Liver (tissue), 8 donors: ENCODE measurements at regions not wholly inside any gene's neighbourhood (a gene's known extent, or its start where the extent isn't known, plus 50 kb on each side); places are given as distances from the start of the nearest gene placed in this dataset.

Source experiments
- DNase-seq: peaks from one replicate; pipeline ENCODE4 v3.0.0-alpha.2; 2017; ENCODE audit warnings: low spot score
- H3K27ac ChIP-seq, 2 donors: one replicate each; pipeline ENCODE4 v1.7.0; 2013; ENCODE audit warnings: inconsistent platforms in 2 of 2, low read length in 2 of 2, control low read depth in 1 of 2, low read depth in 1 of 2, mild to moderate bottlenecking in 1 of 2
- H3K27me3 ChIP-seq, 4 donors: one replicate each; pipeline versions ENCODE4 v1.6.1 to v1.7.0; 2013; ENCODE audit warnings: low read length in 3 of 4, inconsistent platforms in 1 of 4, mild to moderate bottlenecking in 1 of 4, moderate library complexity in 1 of 4; ENCODE audit not compliant: control insufficient read depth in 4 of 4, insufficient read depth in 4 of 4
- H3K36me3 ChIP-seq, 4 donors: one replicate each; pipeline versions ENCODE4 v1.6.1 to v1.7.0; 2013; ENCODE audit warnings: low read length in 3 of 4, mild to moderate bottlenecking in 3 of 4, low read depth in 1 of 4, moderate library complexity in 1 of 4; ENCODE audit not compliant: control insufficient read depth in 4 of 4, insufficient read depth in 3 of 4
- H3K4me1 ChIP-seq, 4 donors: one replicate each; pipeline versions ENCODE4 v1.6.1 to v1.7.0; 2013; ENCODE audit warnings: low read length in 3 of 4, mild to moderate bottlenecking in 3 of 4, moderate library complexity in 1 of 4; ENCODE audit not compliant: control insufficient read depth in 4 of 4, insufficient read depth in 4 of 4
- H3K4me3 ChIP-seq, 3 donors: one replicate each; pipeline versions ENCODE4 v1.6.1 to v1.7.0; 2013; ENCODE audit warnings: low read length in 3 of 3, control low read depth in 1 of 3, low read depth in 1 of 3, mild to moderate bottlenecking in 1 of 3
- H3K9ac ChIP-seq, 2 donors: one replicate each; pipeline ENCODE4 v1.7.0; 2013; ENCODE audit warnings: low read length in 2 of 2, mild to moderate bottlenecking in 2 of 2, moderate library complexity in 2 of 2, control low read depth in 1 of 2, low read depth in 1 of 2
- H3K9me3 ChIP-seq, 4 donors: one replicate each; pipeline versions ENCODE4 v1.6.1 to v1.7.0; 2013; ENCODE audit warnings: low read length in 3 of 4; ENCODE audit not compliant: control insufficient read depth in 4 of 4
- ATF3 ChIP-seq: IDR thresholded peaks from 2 replicates; pipeline ENCODE4 v1.6.1; 2016; ENCODE audit warnings: antibody characterized with exemption
- CTCF ChIP-seq: fragments of 150-350 bp; IDR thresholded peaks from 2 replicates; pipeline ENCODE4 v1.5.1; 2017; ENCODE audit warnings: improper control_type of control experiment, low read depth, low read length; ENCODE audit not compliant: missing input control
- EGR1 ChIP-seq, 2 donors: IDR thresholded peaks; 2 replicates each; pipeline ENCODE4 v1.6.1; 2016 to 2018; ENCODE audit warnings: antibody characterized with exemption in 2 of 2, low read depth in 2 of 2
- FOXA1 ChIP-seq: IDR thresholded peaks from 2 replicates; pipeline ENCODE4 v1.6.1; 2016; ENCODE audit warnings: antibody characterized with exemption
- FOXA2 ChIP-seq: IDR thresholded peaks from 2 replicates; pipeline ENCODE4 v1.6.1; 2016; ENCODE audit warnings: antibody characterized with exemption
- GABPA ChIP-seq, 2 donors: IDR thresholded peaks in 1 of 2; conservative IDR thresholded peaks in 1 of 2; 2 replicates each; pipeline ENCODE4 v1.6.1; 2016; ENCODE audit warnings: antibody characterized with exemption in 2 of 2, mild to moderate bottlenecking in 1 of 2, moderate library complexity in 1 of 2
- HNF4A ChIP-seq, 2 donors: conservative IDR thresholded peaks; 2 replicates each; pipeline ENCODE4 v1.6.1; 2016; ENCODE audit warnings: antibody characterized with exemption in 2 of 2, mild to moderate bottlenecking in 2 of 2
- HNF4G ChIP-seq: IDR thresholded peaks from 2 replicates; pipeline ENCODE4 v1.6.1; 2016; ENCODE audit warnings: antibody characterized with exemption
- JUND ChIP-seq, 2 donors: IDR thresholded peaks; 2 replicates each; pipeline ENCODE4 v1.6.1; 2016; ENCODE audit warnings: antibody characterized with exemption in 2 of 2
- MAX ChIP-seq: IDR thresholded peaks from 2 replicates; pipeline ENCODE4 v1.6.1; 2016; ENCODE audit warnings: antibody characterized with exemption
- NR2F2 ChIP-seq: IDR thresholded peaks from 2 replicates; pipeline ENCODE4 v1.6.1; 2016; ENCODE audit warnings: antibody characterized with exemption
- RAD21 ChIP-seq, 2 donors: IDR thresholded peaks; 2 replicates each; pipeline ENCODE4 v1.6.1; 2016; ENCODE audit warnings: antibody characterized with exemption in 2 of 2, mild to moderate bottlenecking in 2 of 2
- REST ChIP-seq: IDR thresholded peaks from 2 replicates; pipeline ENCODE4 v1.6.1; 2016; ENCODE audit warnings: antibody characterized with exemption, mild to moderate bottlenecking
- RXRA ChIP-seq, 2 donors: IDR thresholded peaks; 2 replicates each; pipeline ENCODE4 v1.6.1; 2017 to 2018; ENCODE audit warnings: antibody characterized with exemption in 2 of 2, mild to moderate bottlenecking in 1 of 2
- SP1 ChIP-seq: IDR thresholded peaks from 2 replicates; pipeline ENCODE4 v1.6.1; 2018; ENCODE audit warnings: antibody characterized with exemption, mild to moderate bottlenecking
- TAF1 ChIP-seq: conservative IDR thresholded peaks from 2 replicates; pipeline ENCODE4 v1.6.1; 2016; ENCODE audit warnings: antibody characterized with exemption, mild to moderate bottlenecking
- YY1 ChIP-seq: IDR thresholded peaks from 2 replicates; pipeline ENCODE4 v1.6.1; 2016; ENCODE audit warnings: antibody characterized with exemption, mild to moderate bottlenecking
- ZBTB33 ChIP-seq: IDR thresholded peaks from 2 replicates; pipeline ENCODE4 v1.6.1; 2016; ENCODE audit warnings: antibody characterized with exemption
- WGBS: extraction: QIAGEN DNeasy Blood & Tissue Kit; methylation state at CpG from one replicate; pipeline ENCODE4 v1.1.7; 2013; 5-methylcytosine and 5-hydroxymethylcytosine counted together
- donor health status: healthy.
- donor health status: healthy.
- donor health status: healthy.
- donor health status: healthy.
- donor health status: healthy.

GRCh38 chr10:84053626-84054025, 85.7 kb upstream of the GHITM start:
- 78% methylated on average over 5 of the region's 5 CpGs for WGBS
- Histone ChIP-seq H3K9ac (no peak overlapping the region), H3K27me3 (no peaks in the 10 kb centered on the region), H3K4me3 (no peak overlapping the region), H3K9me3 (peaks cover 0 to 5% (median 2%) of the 10 kb centered on the region in 4 donors), H3K4me1 (no peaks in the 10 kb centered on the region), H3K27ac (no peak overlapping the region), H3K36me3 (no peaks in the 10 kb centered on the region)
- TF ChIP-seq HNF4G: no peak
- no peak for TF ChIP-seq EGR1 (IDR thresholded peaks at IDR 0.05; ENCODE audit: low read depth in 2 of 2)
- no peak for TF ChIP-seq FOXA2
- TF ChIP-seq MAX: no peak
- no peak for TF ChIP-seq RXRA (IDR thresholded peaks at IDR 0.05)
- TF ChIP-seq NR2F2: no peak
- no peak for TF ChIP-seq HNF4A (conservative IDR thresholded peaks at IDR 0.05)
- TF ChIP-seq FOXA1: no peak
- TF ChIP-seq JUND (IDR thresholded peaks at IDR 0.05): no peak
- no peak for TF ChIP-seq GABPA (IDR thresholded peaks at IDR 0.05 in 1 of 2, conservative IDR thresholded peaks at IDR 0.05 in 1 of 2)
- TF ChIP-seq RAD21 (IDR thresholded peaks at IDR 0.05): no peak
- no peak for TF ChIP-seq SP1
- TF ChIP-seq ZBTB33: no peak
- TF ChIP-seq YY1: no peak
- TF ChIP-seq REST: no peak
- TF ChIP-seq ATF3: no peak
- TF ChIP-seq CTCF: no peak
- TF ChIP-seq TAF1: no peak
- no peak for DNase-seq
